ENCODE measurements at regions not wholly inside any gene's neighbourhood (a gene's known extent, or its start where the extent isn't known, plus 50 kb on each side); places are given as distances from the start of the nearest gene placed in this dataset.

DNA sequence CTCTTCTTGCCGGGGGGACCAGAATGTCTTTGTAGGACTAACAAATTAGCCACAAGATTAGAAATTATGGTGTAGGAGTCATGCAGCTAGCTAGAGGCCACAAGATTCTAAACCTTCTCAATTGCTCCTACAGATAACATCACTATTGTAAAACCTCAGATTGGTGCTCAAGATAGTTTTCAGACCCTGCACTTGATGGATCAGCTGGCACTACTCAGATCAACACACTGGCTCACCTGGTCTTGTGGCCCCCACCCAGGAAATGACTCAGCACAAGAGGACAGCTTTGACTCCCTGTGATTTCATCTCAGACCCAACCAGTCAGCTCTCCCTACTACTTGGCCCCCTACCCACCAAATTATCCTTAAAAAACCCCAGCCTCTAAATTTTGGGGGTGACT, 124.1 kb upstream of the RASGRP1 start:
- no peak for TF ChIP-seq ZNF274 (IDR thresholded peaks at IDR 0.05; ENCODE audit: low read depth, low read length)
- TF ChIP-seq YY1 (IDR thresholded peaks at IDR 0.05; ENCODE audit: insufficient read depth, insufficient read length): no peak
